OCI-LY1 (cell line): ENCODE measurements at regions not wholly inside any gene's neighbourhood (a gene's known extent, or its start where the extent isn't known, plus 50 kb on each side); places are given as distances from the start of the nearest gene placed in this dataset.

Experiments
- H2AFZ ChIP-seq: fragments of 200-600 bp; sonication (generic), shearing (Covaris generic); 2 replicates; pipeline ENCODE4 v1.6.0; 2014; ENCODE audit warnings: antibody characterized with exemption, mild to moderate bottlenecking, low read length
- H3F3A ChIP-seq: fragments of 200-600 bp; sonication (generic), shearing (Covaris generic); 2 replicates; pipeline ENCODE4 v1.6.0; 2014; ENCODE audit warnings: mild to moderate bottlenecking, antibody characterized with exemption, low read length, moderate library complexity; ENCODE audit not compliant: insufficient read depth
- H3K27ac ChIP-seq: fragments of 200-600 bp; sonication (generic); 2 replicates; pipeline ENCODE4 v1.5.1; 2014; ENCODE audit warnings: low read length, mixed run types, mild to moderate bottlenecking, low read depth; ENCODE audit not compliant: poor library complexity, severe bottlenecking
- H3K27me3 ChIP-seq: fragments of 200-600 bp; sonication (generic); 2 replicates; pipeline ENCODE4 v1.6.0; 2014; ENCODE audit warnings: antibody characterized with exemption, mild to moderate bottlenecking, low read length, moderate library complexity; ENCODE audit not compliant: insufficient read depth
- H3K36me3 ChIP-seq: fragments of 200-600 bp; sonication (generic); 2 replicates; pipeline ENCODE4 v1.6.1; 2014; ENCODE audit warnings: mild to moderate bottlenecking, antibody characterized with exemption, low read length, moderate library complexity, mixed read lengths; ENCODE audit not compliant: insufficient read depth
- H3K4me1 ChIP-seq: fragments of 200-600 bp; sonication (generic); 2 replicates; pipeline ENCODE4 v1.5.1; 2014; ENCODE audit warnings: mild to moderate bottlenecking, low read length, moderate library complexity; ENCODE audit not compliant: insufficient read depth, severe bottlenecking
- H3K4me2 ChIP-seq: fragments of 200-600 bp; sonication (generic), shearing (Covaris generic); 2 replicates; pipeline ENCODE4 v1.6.1; 2014; ENCODE audit warnings: low read length
- H3K4me3 ChIP-seq: fragments of 200-600 bp; sonication (generic); 2 replicates; pipeline ENCODE4 v1.5.1; 2014; ENCODE audit warnings: low read length, low read depth, mild to moderate bottlenecking, mixed read lengths; ENCODE audit not compliant: poor library complexity, severe bottlenecking
- H3K79me2 ChIP-seq: fragments of 200-600 bp; shearing (Covaris generic); 2 replicates; pipeline ENCODE4 v1.6.1; 2016; ENCODE audit warnings: mixed run types, low read length, mixed read lengths; ENCODE audit not compliant: insufficient read depth
- H3K9ac ChIP-seq: fragments of 200-600 bp; sonication (generic), shearing (Covaris generic); 2 replicates; pipeline ENCODE4 v1.6.1; 2014; ENCODE audit warnings: mild to moderate bottlenecking, low read length, mixed read lengths
- H3K9me2 ChIP-seq: fragments of 200-600 bp; sonication (generic), shearing (Covaris generic); 2 replicates; pipeline ENCODE4 v1.6.1; 2014; ENCODE audit warnings: low read depth, mild to moderate bottlenecking, low read length, mixed read lengths
- H3K9me3 ChIP-seq: fragments of 200-600 bp; shearing (Covaris generic); 2 replicates; pipeline ENCODE4 v1.6.1; 2014; ENCODE audit warnings: low read length, mixed read lengths
- H4K20me1 ChIP-seq: fragments of 200-600 bp; sonication (generic), shearing (Covaris generic); 2 replicates; pipeline ENCODE4 v1.6.0; 2016; ENCODE audit warnings: mild to moderate bottlenecking, low read length; ENCODE audit not compliant: insufficient read depth
- CTCF ChIP-seq: fragments of 200-600 bp; sonication (generic), shearing (Covaris generic); IDR thresholded peaks from 2 replicates; pipeline ENCODE4 v1.5.1; 2017; ENCODE audit warnings: mild to moderate bottlenecking, antibody characterized with exemption, low read length, moderate library complexity, mixed read lengths
- EZH2 ChIP-seq: fragments of 200-600 bp; sonication (generic), shearing (Covaris generic); IDR thresholded peaks from 2 replicates; pipeline ENCODE4 v1.8.0; 2017; ENCODE audit warnings: borderline replicate concordance, mixed run types, mild to moderate bottlenecking, antibody characterized with exemption, low read length, moderate library complexity, mixed read lengths

- no peaks in the 10 kb centered on the region for H3F3A ChIP-seq
- no peaks in the 10 kb centered on the region for H3K4me1 ChIP-seq
- H3K9me2 ChIP-seq = no peaks in the 10 kb centered on the region
- H2AFZ ChIP-seq = no peak overlapping the region
- H3K4me2 ChIP-seq = no peak overlapping the region
- TF ChIP-seq EZH2 (no peak), CTCF (no peak)
- no peak overlapping the region for H3K4me3 ChIP-seq
- H3K27ac ChIP-seq = no peak overlapping the region
- H3K36me3 ChIP-seq = no peaks in the 10 kb centered on the region; the same call in 1 of the 2 replicates
- H4K20me1 ChIP-seq = no peaks in the 10 kb centered on the region
- no peaks in the 10 kb centered on the region for H3K79me2 ChIP-seq
- H3K27me3 ChIP-seq = no peaks in the 10 kb centered on the region
- H3K9ac ChIP-seq = no peak overlapping the region
- H3K9me3 ChIP-seq = no peaks in the 10 kb centered on the region
These were observed 178.5 kb upstream of the TRIB2 start for GRCh38 chr2:12538138-12538694.

GRCh38 chr2:12539336-12539735 lies 177.4 kb upstream of the TRIB2 start:
- Histone ChIP-seq H4K20me1 (no peaks in the 10 kb centered on the region), H3K9me2 (no peaks in the 10 kb centered on the region), H3K27me3 (no peaks in the 10 kb centered on the region), H3K9me3 (no peaks in the 10 kb centered on the region), H2AFZ (no peak overlapping the region), H3K4me2 (no peak overlapping the region), H3K27ac (no peak overlapping the region), H3K79me2 (no peaks in the 10 kb centered on the region), H3K36me3 (no peaks in the 10 kb centered on the region; the same call in 1 of the 2 replicates), H3K4me3 (no peak overlapping the region), H3F3A (no peaks in the 10 kb centered on the region), H3K4me1 (peaks cover 9% of the 10 kb centered on the region), H3K9ac (no peak overlapping the region)
- TF ChIP-seq CTCF (no peak), EZH2 (no peak)

DNA sequence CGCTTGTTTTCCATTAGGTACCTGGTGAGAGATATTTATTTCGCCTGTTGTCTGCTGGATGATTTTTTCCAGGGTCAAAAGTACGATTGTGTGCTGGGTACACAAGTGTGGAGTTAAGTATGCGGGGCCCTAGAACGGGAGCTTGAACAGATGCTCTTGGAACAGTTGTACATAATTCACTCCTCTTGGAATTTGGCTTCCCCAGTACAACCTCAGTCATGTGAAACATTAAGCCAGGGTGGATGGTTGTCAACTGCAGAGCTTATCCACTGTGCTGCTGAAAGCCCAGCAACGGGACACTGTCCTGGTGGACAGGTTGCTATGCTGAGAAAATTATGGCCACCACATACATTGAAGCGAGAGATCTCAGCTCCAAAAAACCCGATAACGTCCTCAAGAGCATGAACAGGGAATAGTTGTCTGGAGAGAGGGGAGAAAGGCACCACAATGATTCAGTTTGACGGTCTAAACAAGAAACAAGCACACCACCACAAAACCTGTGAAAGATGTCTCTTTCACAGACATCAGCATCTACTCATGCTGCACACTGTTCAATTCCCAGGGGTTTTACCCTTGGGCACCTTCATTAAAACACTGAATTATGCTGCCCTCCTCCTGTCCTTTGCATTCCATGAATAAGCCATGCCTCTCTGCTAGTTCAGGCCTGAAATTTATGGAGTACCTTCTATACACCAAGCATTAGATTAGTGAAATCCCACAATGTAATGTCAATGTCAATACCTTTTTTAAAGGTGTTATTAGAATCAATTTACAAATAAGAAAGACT lies 176.8 kb upstream of the TRIB2 start:
- no peak overlapping the region for H2AFZ ChIP-seq
- H3K9me3 ChIP-seq = no peaks in the 10 kb centered on the region
- no peaks in the 10 kb centered on the region for H4K20me1 ChIP-seq
- no peak overlapping the region for H3K27ac ChIP-seq
- no peak overlapping the region for H3K4me3 ChIP-seq
- no peaks in the 10 kb centered on the region for H3F3A ChIP-seq
- no peaks in the 10 kb centered on the region; the same call in 1 of the 2 replicates for H3K36me3 ChIP-seq
- H3K9me2 ChIP-seq = no peaks in the 10 kb centered on the region
- H3K79me2 ChIP-seq = no peaks in the 10 kb centered on the region
- no peaks in the 10 kb centered on the region for H3K27me3 ChIP-seq
- H3K9ac ChIP-seq = no peak overlapping the region
- no peak overlapping the region for H3K4me2 ChIP-seq
- H3K4me1 ChIP-seq = peaks cover 12% of the 10 kb centered on the region
- TF ChIP-seq CTCF (no peak), EZH2 (no peak)
